BE2C (cell line): ENCODE measurements at regions not wholly inside any gene's neighbourhood (a gene's known extent, or its start where the extent isn't known, plus 50 kb on each side); places are given as distances from the start of the nearest gene placed in this dataset.

Experiments used
- DNase-seq: peaks from one replicate; pipeline ENCODE4 v3.0.0-alpha.2; 2020
- H3K27me3 ChIP-seq: fragments of 250-450 bp; sonication (Bioruptor Pico); 2 replicates; pipeline ENCODE4 v1.5.1; 2020; ENCODE audit warnings: mild to moderate bottlenecking
- H3K36me3 ChIP-seq: fragments of 250-450 bp; sonication (Bioruptor Pico); 2 replicates; pipeline ENCODE4 v1.5.1; 2020; ENCODE audit warnings: mild to moderate bottlenecking
- H3K4me1 ChIP-seq: fragments of 250-450 bp; sonication (Bioruptor Pico); 2 replicates; pipeline ENCODE4 v1.5.1; 2020
- H3K4me3 ChIP-seq: 2 replicates; pipeline ENCODE4 v1.5.1; 2011; ENCODE audit warnings: low read depth, low read length
- H3K9me3 ChIP-seq: fragments of 250-450 bp; sonication (Bioruptor Pico); 2 replicates; pipeline ENCODE4 v1.5.1; 2020
- TF ChIP-seq, protein P1 (sequence below): IDR thresholded peaks from 2 replicates; pipeline ENCODE4 v1.5.1; 2012; ENCODE audit warnings: mild to moderate bottlenecking, low read depth, low read length

- Histone ChIP-seq H3K4me1 (no peaks in the 10 kb centered on the region), H3K9me3 (no peaks in the 10 kb centered on the region), H3K27me3 (no peaks in the 10 kb centered on the region), H3K4me3 (no peak overlapping the region), H3K36me3 (no peaks in the 10 kb centered on the region)
- TF ChIP-seq, protein P1, sequence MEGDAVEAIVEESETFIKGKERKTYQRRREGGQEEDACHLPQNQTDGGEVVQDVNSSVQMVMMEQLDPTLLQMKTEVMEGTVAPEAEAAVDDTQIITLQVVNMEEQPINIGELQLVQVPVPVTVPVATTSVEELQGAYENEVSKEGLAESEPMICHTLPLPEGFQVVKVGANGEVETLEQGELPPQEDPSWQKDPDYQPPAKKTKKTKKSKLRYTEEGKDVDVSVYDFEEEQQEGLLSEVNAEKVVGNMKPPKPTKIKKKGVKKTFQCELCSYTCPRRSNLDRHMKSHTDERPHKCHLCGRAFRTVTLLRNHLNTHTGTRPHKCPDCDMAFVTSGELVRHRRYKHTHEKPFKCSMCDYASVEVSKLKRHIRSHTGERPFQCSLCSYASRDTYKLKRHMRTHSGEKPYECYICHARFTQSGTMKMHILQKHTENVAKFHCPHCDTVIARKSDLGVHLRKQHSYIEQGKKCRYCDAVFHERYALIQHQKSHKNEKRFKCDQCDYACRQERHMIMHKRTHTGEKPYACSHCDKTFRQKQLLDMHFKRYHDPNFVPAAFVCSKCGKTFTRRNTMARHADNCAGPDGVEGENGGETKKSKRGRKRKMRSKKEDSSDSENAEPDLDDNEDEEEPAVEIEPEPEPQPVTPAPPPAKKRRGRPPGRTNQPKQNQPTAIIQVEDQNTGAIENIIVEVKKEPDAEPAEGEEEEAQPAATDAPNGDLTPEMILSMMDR = no peak
- DNase-seq = no peak
Observed at GRCh38 chr2:42954227-42954962, 162.0 kb upstream of the HAAO start.

DNA sequence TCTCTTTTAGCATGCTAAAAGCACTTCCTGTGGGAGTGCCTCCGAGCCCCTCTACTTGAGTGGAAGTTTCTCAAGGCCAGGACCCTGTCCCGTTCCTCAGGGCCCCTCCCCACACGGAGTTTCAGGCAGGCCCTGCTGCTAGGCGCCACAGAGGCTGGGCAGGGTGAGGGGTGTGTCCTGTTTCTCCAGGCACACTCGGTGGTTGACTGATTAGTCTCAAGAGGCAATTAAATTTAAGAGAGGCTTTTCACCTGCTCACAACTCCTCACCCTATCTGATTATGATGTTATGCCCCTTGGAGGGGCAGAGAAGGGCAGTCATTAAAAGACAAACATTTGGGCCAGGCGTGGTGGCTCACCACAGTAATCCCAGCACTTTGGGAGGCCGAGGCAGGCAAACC, 160.8 kb upstream of the HAAO start:
- Histone ChIP-seq H3K4me3 (no peak overlapping the region), H3K36me3 (no peaks in the 10 kb centered on the region), H3K9me3 (no peaks in the 10 kb centered on the region), H3K4me1 (no peaks in the 10 kb centered on the region), H3K27me3 (no peaks in the 10 kb centered on the region)
- TF ChIP-seq, protein P1 = no peak
- no peak for DNase-seq

DNA sequence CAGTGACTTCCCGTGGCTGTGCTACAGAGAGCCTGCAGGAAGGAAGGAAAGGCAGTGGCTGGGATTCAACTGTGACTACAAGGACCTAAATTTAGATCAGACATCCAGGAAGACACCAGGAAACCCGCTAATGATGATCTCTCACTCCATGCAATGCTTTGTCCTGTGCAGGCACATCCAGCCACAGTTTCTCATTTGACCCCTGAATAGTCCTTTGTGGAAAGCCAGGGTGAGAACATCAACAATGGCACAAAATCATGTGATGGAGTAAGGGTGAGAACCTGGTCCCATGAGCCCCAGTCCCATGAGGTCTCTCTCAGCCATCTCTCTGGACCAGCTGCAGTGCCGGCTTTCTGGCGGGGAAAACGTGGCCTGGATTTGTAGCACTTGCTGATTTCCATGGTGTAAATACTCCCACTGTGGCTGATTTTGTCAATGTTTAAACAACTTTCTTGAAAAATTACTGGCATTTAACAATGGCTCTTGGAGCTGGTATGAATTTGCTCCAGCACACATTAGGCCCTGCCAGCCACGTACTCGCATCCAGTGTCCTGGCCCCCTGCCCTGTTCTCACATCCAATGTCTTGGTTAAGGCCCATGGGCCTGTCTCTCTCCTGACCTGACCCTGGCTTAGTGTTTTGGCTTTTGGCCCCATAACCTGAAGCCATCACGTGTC, 159.0 kb upstream of the HAAO start:
- TF ChIP-seq, protein P1 = no peak
- Histone ChIP-seq H3K4me3 (no peak overlapping the region), H3K4me1 (no peaks in the 10 kb centered on the region; the same call in 1 of the 2 replicates), H3K36me3 (no peaks in the 10 kb centered on the region), H3K9me3 (no peaks in the 10 kb centered on the region), H3K27me3 (no peaks in the 10 kb centered on the region)
- no peak for DNase-seq

- DNase-seq = no peak
Observed at GRCh38 chr2:42949125-42949524, 156.7 kb upstream of the HAAO start.

DNA sequence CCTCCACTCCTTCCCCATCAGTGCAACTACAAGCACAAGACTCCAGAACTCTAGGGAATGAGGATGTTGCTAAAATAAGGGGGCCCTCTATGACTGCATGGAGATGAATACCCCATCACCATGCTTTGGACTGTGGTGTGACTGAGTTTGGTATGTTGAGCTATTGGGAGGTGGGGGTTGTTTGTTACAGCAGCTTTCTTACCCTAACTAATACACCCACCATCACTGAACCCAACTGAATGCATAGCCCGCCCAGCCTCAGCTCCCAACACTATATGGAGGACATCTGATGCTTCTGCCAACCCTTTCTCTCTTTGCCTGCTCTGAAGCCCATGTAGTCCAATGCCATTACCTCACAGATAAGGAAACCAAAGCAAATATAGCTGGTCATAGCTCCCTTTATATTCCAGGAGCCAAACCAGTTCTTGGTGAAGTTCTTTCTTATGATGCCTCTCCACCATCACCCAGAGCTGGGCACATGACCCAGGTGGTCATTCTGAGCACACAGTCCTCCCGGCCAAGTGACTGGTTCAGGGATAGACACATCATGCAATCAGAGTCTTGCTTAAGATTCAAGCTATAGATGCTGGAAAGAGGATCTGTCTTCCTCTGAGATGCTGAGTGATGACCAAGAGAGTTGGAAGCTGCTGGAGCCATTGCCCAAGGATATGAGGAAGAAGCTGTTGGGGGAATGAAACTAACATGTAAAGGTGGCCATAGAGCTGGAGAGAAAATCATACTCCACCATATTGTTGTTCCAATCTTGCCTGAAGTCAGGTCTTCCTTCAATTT, 155.6 kb upstream of the HAAO start:
- no peaks in the 10 kb centered on the region; the same call in 1 of the 2 replicates for H3K4me1 ChIP-seq
- TF ChIP-seq, protein P1 = no peak
- H3K36me3 ChIP-seq = no peaks in the 10 kb centered on the region
- H3K4me3 ChIP-seq = no peak overlapping the region
- no peak for DNase-seq
- H3K27me3 ChIP-seq = no peaks in the 10 kb centered on the region
- H3K9me3 ChIP-seq = no peaks in the 10 kb centered on the region

More at GRCh38 chr2:42949125-42949524, 156.7 kb upstream of the HAAO start:
- Histone ChIP-seq H3K4me1 (no peaks in the 10 kb centered on the region; the same call in 1 of the 2 replicates), H3K9me3 (no peaks in the 10 kb centered on the region), H3K27me3 (no peaks in the 10 kb centered on the region), H3K36me3 (no peaks in the 10 kb centered on the region), H3K4me3 (no peak overlapping the region)
- TF ChIP-seq, protein P1 = no peak
